HEK293 (cell line): ENCODE measurements at regions not wholly inside any gene's neighbourhood (a gene's known extent, or its start where the extent isn't known, plus 50 kb on each side); places are given as distances from the start of the nearest gene placed in this dataset.

Experiments used
- CTCF ChIA-PET: fragments of 350-600 bp; formaldehyde crosslinking; extraction: SDS; loops from one replicate; lab custom pipeline; 2021; ENCODE audit warnings: antibody characterized with exemption; lab: Yijun Ruan, JAX
- POLR2A ChIA-PET: fragments of 300-600 bp; formaldehyde crosslinking; extraction: SDS; loops from one replicate; lab custom pipeline; 2020; ENCODE audit warnings: antibody characterized with exemption, inconsistent platforms; lab: Yijun Ruan, JAX
- H3K27ac ChIP-seq: fragments of 200-500 bp; sonication (Bioruptor generic); 2 replicates; pipeline ENCODE4 v1.5.1; 2014; ENCODE audit warnings: low read depth, low read length, control low read depth, inconsistent platforms; ENCODE audit errors: extremely low read depth
- H3K36me3 ChIP-seq, 2 experiments: fragments of 200-500 bp in 1 of 2; sonication (Bioruptor generic) in 1 of 2; 1 replicate in 1 of 2; 2 replicates in 1 of 2; pipeline ENCODE4 v1.5.1; 2014 to 2017; ENCODE audit warnings: inconsistent platforms in 2 of 2, low read length in 2 of 2; ENCODE audit not compliant: control insufficient read depth in 2 of 2, insufficient read depth in 1 of 2
- H3K4me1 ChIP-seq: fragments of 200-500 bp; sonication (Bioruptor generic); 2 replicates; pipeline ENCODE4 v1.5.1; 2014; ENCODE audit warnings: mild to moderate bottlenecking, low read length, inconsistent platforms; ENCODE audit not compliant: control insufficient read depth, insufficient read depth
- H3K4me3 ChIP-seq: 2 replicates; pipeline ENCODE4 v1.5.1; 2011; ENCODE audit warnings: low read depth, mild to moderate bottlenecking, control low read depth, low read length, moderate library complexity
- H3K9me3 ChIP-seq: fragments of 200-500 bp; sonication (Bioruptor generic); 2 replicates; pipeline ENCODE4 v1.5.1; 2014; ENCODE audit warnings: low read depth, low read length, inconsistent platforms; ENCODE audit not compliant: control insufficient read depth, insufficient read depth
- HOXC10 ChIP-seq: sonication (generic); formaldehyde crosslinking; IDR thresholded peaks from 2 replicates; pipeline ENCODE4 v1.8.1; 2023; ENCODE audit warnings: mild to moderate bottlenecking, missing genetic modification reagents
- HOXD13 ChIP-seq: sonication (generic); formaldehyde crosslinking; IDR thresholded peaks from 2 replicates; pipeline ENCODE4 v1.8.0; 2022; ENCODE audit warnings: missing genetic modification reagents, borderline replicate concordance
- SP2 ChIP-seq: fragments of 450-650 bp; formaldehyde crosslinking; IDR thresholded peaks from 2 replicates; pipeline ENCODE4 v1.5.1; 2016; ENCODE audit warnings: missing biosample characterization, missing genetic modification characterization
- SP7 ChIP-seq: fragments of 450-650 bp; formaldehyde crosslinking; IDR thresholded peaks from 2 replicates; pipeline ENCODE4 v1.5.1; 2016; ENCODE audit warnings: missing biosample characterization, missing genetic modification characterization
- TRIM28 ChIP-seq: IDR thresholded peaks from 2 replicates; pipeline ENCODE4 v1.6.1; 2011; ENCODE audit warnings: low read length, control low read depth, borderline replicate concordance
- YY1 ChIP-seq: fragments of 450-650 bp; formaldehyde crosslinking; IDR thresholded peaks from 2 replicates; pipeline ENCODE4 v1.5.1; 2018; ENCODE audit warnings: missing biosample characterization, missing genetic modification characterization
- ZBTB49 ChIP-seq: fragments of 450-650 bp; formaldehyde crosslinking; IDR thresholded peaks from 2 replicates; pipeline ENCODE4 v1.5.1; 2016; ENCODE audit warnings: missing biosample characterization, missing genetic modification characterization, low read depth
- ZNF112 ChIP-seq: fragments of 450-650 bp; formaldehyde crosslinking; IDR thresholded peaks from 2 replicates; pipeline ENCODE4 v1.5.0; 2017; ENCODE audit warnings: missing biosample characterization, missing genetic modification characterization
- ZNF18 ChIP-seq: fragments of 450-650 bp; formaldehyde crosslinking; IDR thresholded peaks from 2 replicates; pipeline ENCODE4 v1.5.1; 2016; ENCODE audit warnings: missing biosample characterization, missing genetic modification characterization
- ZNF223 ChIP-seq: fragments of 450-650 bp; formaldehyde crosslinking; IDR thresholded peaks from 2 replicates; pipeline ENCODE4 v1.5.1; 2016; ENCODE audit warnings: missing biosample characterization, missing genetic modification characterization
- ZNF280D ChIP-seq: fragments of 450-650 bp; formaldehyde crosslinking; IDR thresholded peaks from 2 replicates; pipeline ENCODE4 v1.5.1; 2016; ENCODE audit warnings: missing biosample characterization, missing genetic modification characterization
- ZNF366 ChIP-seq: fragments of 450-650 bp; formaldehyde crosslinking; conservative IDR thresholded peaks from 2 replicates; pipeline ENCODE4 v1.5.1; 2016; ENCODE audit warnings: missing biosample characterization, missing genetic modification characterization
- ZNF426 ChIP-seq: fragments of 450-650 bp; formaldehyde crosslinking; IDR thresholded peaks from 2 replicates; pipeline ENCODE4 v1.5.1; 2017; ENCODE audit warnings: missing biosample characterization, missing genetic modification characterization, mild to moderate bottlenecking, inconsistent platforms, moderate library complexity
- ZNF48 ChIP-seq: fragments of 450-650 bp; formaldehyde crosslinking; IDR thresholded peaks from 2 replicates; pipeline ENCODE4 v1.5.1; 2016; ENCODE audit warnings: missing biosample characterization, missing genetic modification characterization
- ZNF585B ChIP-seq: fragments of 450-650 bp; formaldehyde crosslinking; IDR thresholded peaks from 2 replicates; pipeline ENCODE4 v1.5.1; 2016; ENCODE audit warnings: missing biosample characterization, missing genetic modification characterization

GRCh38 chr1:221117133-221117532 lies 237.9 kb downstream of the HLX start:
- Histone ChIP-seq H3K4me1 (no peaks in the 10 kb centered on the region), H3K36me3 (no peaks in the 10 kb centered on the region), H3K4me3 (no peak overlapping the region), H3K9me3 (no peaks in the 10 kb centered on the region), H3K27ac (no peak overlapping the region)
- ChIA-PET POLR2A (no interaction called here), CTCF (interaction anchor here (0.9 kb wide), 1 partner anchor 44 kb away, joined by 3 read pairs; no protein-coding TSS in a partner anchor)
- TF ChIP-seq ZNF223 (tag by site-specific recombination) (no peak), ZNF48 (tag by site-specific recombination) (no peak), ZBTB49 (tag by site-specific recombination) (no peak), ZNF112 (tag by site-specific recombination) (no peak), ZNF366 (tag by site-specific recombination) (no peak), HOXD13 (CRISPR knock-in tag) (no peak), SP2 (tag by site-specific recombination) (no peak), ZNF280D (tag by site-specific recombination) (no peak), HOXC10 (CRISPR knock-in tag) (no peak), ZNF585B (tag by site-specific recombination) (no peak), ZNF18 (no peak)

- H3K4me3 ChIP-seq: no peak overlapping the region
- H3K36me3 ChIP-seq: no peaks in the 10 kb centered on the region
- POLR2A ChIA-PET: no interaction called here
- 0 out of 2 replicates have a peak, but pooled peaks have one; percentile 53 for TF ChIP-seq TRIM28
- TF ChIP-seq SP7 (tag by site-specific recombination): peak; percentile 70
- no peak for TF ChIP-seq ZNF426 (tag by site-specific recombination)
- TF ChIP-seq YY1: no peak
- TF ChIP-seq, all 188 proteins: peak for 2
- Histone ChIP-seq H3K27ac (no peak overlapping the region), H3K9me3 (no peaks in the 10 kb centered on the region), H3K4me1 (no peaks in the 10 kb centered on the region)
- CTCF ChIA-PET: interaction anchor here (0.9 kb wide), 1 partner anchor 45 kb away, joined by 3 read pairs; no protein-coding TSS in a partner anchor
These were observed 238.3 kb downstream of the HLX start for GRCh38 chr1:221117548-221117951.
